Adrenal gland (tissue), 9 donors: ENCODE measurements at regions not wholly inside any gene's neighbourhood (a gene's known extent, or its start where the extent isn't known, plus 50 kb on each side); places are given as distances from the start of the nearest gene placed in this dataset.

Source experiments
- DNase-seq, 7 donors: peaks; one replicate each; pipeline ENCODE4 v3.0.0-alpha.2; 2019 to 2020
- H3K27ac ChIP-seq, 5 donors: fragments of 200-600 bp; sonication (generic) in 4 of 5; 1 replicate in 3 of 5; 2 replicates in 2 of 5; pipeline versions ENCODE4 v1.5.1 to v1.8.0; 2016 to 2020; ENCODE audit warnings: mild to moderate bottlenecking in 1 of 5
- H3K27me3 ChIP-seq: fragments of 200-600 bp; 2 replicates; pipeline ENCODE4 v1.8.0; 2021
- H3K36me3 ChIP-seq, 2 donors: fragments of 200-600 bp; replicated peaks in 1 of 2; 1 replicate in 1 of 2; 2 replicates in 1 of 2; pipeline versions ENCODE4 v1.5.1 to v1.8.0; 2018 to 2022
- H3K4me1 ChIP-seq, 2 donors: fragments of 200-600 bp; replicated peaks in 1 of 2; 1 replicate in 1 of 2; 2 replicates in 1 of 2; pipeline versions ENCODE4 v1.5.1 to v1.8.0; 2018 to 2021
- H3K4me3 ChIP-seq, 4 donors: fragments of 200-600 bp; sonication (generic) in 3 of 4; one replicate each; pipeline ENCODE4 v1.5.1; 2016 to 2018
- H3K9me3 ChIP-seq, 3 donors: fragments of 200-600 bp; sonication (generic) in 1 of 3; replicated peaks in 1 of 3; 1 replicate in 2 of 3; 2 replicates in 1 of 3; pipeline versions ENCODE4 v1.5.1 to v1.8.0; 2016 to 2021
- CTCF ChIP-seq, 6 experiments: fragments of 450-650 bp in 4 of 6; fragments of 200-600 bp in 2 of 6; sonication (generic) in 1 of 6; IDR thresholded peaks; 1 replicate in 5 of 6; 2 replicates in 1 of 6; pipeline versions ENCODE4 v1.5.1 to v1.8.0; 2016 to 2021; ENCODE audit warnings: antibody characterized with exemption in 6 of 6, mild to moderate bottlenecking in 2 of 6, moderate library complexity in 1 of 6
- POLR2A ChIP-seq, 2 donors: fragments of 450-650 bp; IDR thresholded peaks; one replicate each; pipeline ENCODE4 v1.6.1; 2017; ENCODE audit warnings: antibody characterized with exemption in 2 of 2, mild to moderate bottlenecking in 2 of 2, moderate library complexity in 1 of 2
- WGBS, 4 donors: extraction: QIAGEN DNeasy Blood & Tissue Kit in 2 of 4; methylation state at CpG; one replicate each; pipeline versions ENCODE4 v1.1.5 to v1.1.7; 2013 to 2017; 5-methylcytosine and 5-hydroxymethylcytosine counted together
- intact Hi-C, 2 donors: fragments of 100-400 bp; cut with DNase I; formaldehyde crosslinking; loops; one replicate each; pipeline versions ENCODE4 v1.14.1 to v1.15.0; 2022 to 2023
- donor health status: healthy with polysubstance abuse.
- donor health status: Bipolar disorder and iron deficiency.
- donor health status: DM: yes; HTN: yes; CAD: no.
- donor health status: DM: no; HTN: no; CAD: no.
- donor health status: DM: no; HTN: no; CAD: no.

GRCh38 chr4:56244681-56245080, 142.6 kb downstream of the AASDH start:
- intact Hi-C loops = no loop called here
- DNase-seq = no peak
- TF ChIP-seq CTCF (IDR thresholded peaks at IDR 0.05) = no peak
- Histone ChIP-seq H3K4me1 (no peaks in the 10 kb centered on the region), H3K27ac (no peak overlapping the region), H3K9me3 (no peaks in the 10 kb centered on the region), H3K36me3 (no peaks in the 10 kb centered on the region), H3K27me3 (no peaks in the 10 kb centered on the region), H3K4me3 (no peak overlapping the region)

GRCh38 chr4:56243107-56243506, 144.2 kb downstream of the AASDH start:
- intact Hi-C loops = no loop called here
- H3K27ac ChIP-seq = no peak overlapping the region
- no peak for DNase-seq
- H3K36me3 ChIP-seq = no peaks in the 10 kb centered on the region
- TF ChIP-seq CTCF (IDR thresholded peaks at IDR 0.05) = no peak
- TF ChIP-seq POLR2A (IDR thresholded peaks at IDR 0.05) = no peak
- WGBS, 4 donors = 58 to 74% (median 64%) methylated on average over 2 of the region's 2 CpGs
- H3K9me3 ChIP-seq = no peaks in the 10 kb centered on the region
- no peak overlapping the region for H3K4me3 ChIP-seq
- no peaks in the 10 kb centered on the region for H3K4me1 ChIP-seq
- no peaks in the 10 kb centered on the region for H3K27me3 ChIP-seq

- no peak overlapping the region for H3K27ac ChIP-seq
- DNase-seq = no peak
- TF ChIP-seq POLR2A (IDR thresholded peaks at IDR 0.05) (no peak), CTCF (IDR thresholded peaks at IDR 0.05) (no peak)
- WGBS, 4 donors = 66 to 74% (median 70%) methylated on average over 6 of the region's 6 CpGs
- no peaks in the 10 kb centered on the region for H3K36me3 ChIP-seq
- intact Hi-C loops = no loop called here
- H3K4me3 ChIP-seq = no peak overlapping the region
- no peaks in the 10 kb centered on the region for H3K9me3 ChIP-seq
- H3K27me3 ChIP-seq = no peaks in the 10 kb centered on the region
- H3K4me1 ChIP-seq = no peaks in the 10 kb centered on the region
Measured at GRCh38 chr4:56241500-56241899, 145.8 kb downstream of the AASDH start.

GRCh38 chr4:56240554-56241174, 146.6 kb downstream of the AASDH start:
- DNase-seq = no peak
- Histone ChIP-seq H3K4me3 (no peak overlapping the region), H3K27me3 (no peaks in the 10 kb centered on the region), H3K9me3 (no peaks in the 10 kb centered on the region), H3K27ac (no peak overlapping the region), H3K36me3 (no peaks in the 10 kb centered on the region), H3K4me1 (no peaks in the 10 kb centered on the region)
- TF ChIP-seq POLR2A (IDR thresholded peaks at IDR 0.05) (no peak), CTCF (IDR thresholded peaks at IDR 0.05) (no peak)
- intact Hi-C loops = no loop called here
- WGBS, 4 donors = 62 to 68% (median 65%) methylated on average over 7 of the region's 7 CpGs
